SU-DHL-6 (cell line): ENCODE measurements at regions not wholly inside any gene's neighbourhood (a gene's known extent, or its start where the extent isn't known, plus 50 kb on each side); places are given as distances from the start of the nearest gene placed in this dataset.

Experiments used
- EZH2phosphoT487 ChIP-seq: fragments of 200-600 bp; sonication (generic), shearing (Covaris generic); conservative IDR thresholded peaks from 2 replicates; pipeline ENCODE4 v1.6.1; 2018; ENCODE audit warnings: mild to moderate bottlenecking, antibody characterized with exemption, low read length, moderate library complexity, mixed read lengths
- TF ChIP-seq, protein P1 (sequence below): fragments of 200-600 bp; sonication (generic); IDR thresholded peaks from one replicate; pipeline ENCODE4 v1.5.1; 2017; ENCODE audit warnings: antibody characterized with exemption, mild to moderate bottlenecking, low read length, moderate library complexity; ENCODE audit not compliant: insufficient read depth, poor library complexity, severe bottlenecking

- TF ChIP-seq, protein P1, sequence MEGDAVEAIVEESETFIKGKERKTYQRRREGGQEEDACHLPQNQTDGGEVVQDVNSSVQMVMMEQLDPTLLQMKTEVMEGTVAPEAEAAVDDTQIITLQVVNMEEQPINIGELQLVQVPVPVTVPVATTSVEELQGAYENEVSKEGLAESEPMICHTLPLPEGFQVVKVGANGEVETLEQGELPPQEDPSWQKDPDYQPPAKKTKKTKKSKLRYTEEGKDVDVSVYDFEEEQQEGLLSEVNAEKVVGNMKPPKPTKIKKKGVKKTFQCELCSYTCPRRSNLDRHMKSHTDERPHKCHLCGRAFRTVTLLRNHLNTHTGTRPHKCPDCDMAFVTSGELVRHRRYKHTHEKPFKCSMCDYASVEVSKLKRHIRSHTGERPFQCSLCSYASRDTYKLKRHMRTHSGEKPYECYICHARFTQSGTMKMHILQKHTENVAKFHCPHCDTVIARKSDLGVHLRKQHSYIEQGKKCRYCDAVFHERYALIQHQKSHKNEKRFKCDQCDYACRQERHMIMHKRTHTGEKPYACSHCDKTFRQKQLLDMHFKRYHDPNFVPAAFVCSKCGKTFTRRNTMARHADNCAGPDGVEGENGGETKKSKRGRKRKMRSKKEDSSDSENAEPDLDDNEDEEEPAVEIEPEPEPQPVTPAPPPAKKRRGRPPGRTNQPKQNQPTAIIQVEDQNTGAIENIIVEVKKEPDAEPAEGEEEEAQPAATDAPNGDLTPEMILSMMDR, result no peak
- no peak for TF ChIP-seq EZH2phosphoT487
These were observed 77.6 kb upstream of the ADRA1B start for GRCh38 chr5:159838551-159839222.
